ENCODE measurements at regions not wholly inside any gene's neighbourhood (a gene's known extent, or its start where the extent isn't known, plus 50 kb on each side); places are given as distances from the start of the nearest gene placed in this dataset.

- TF ChIP-seq CTCF (IDR thresholded peaks at IDR 0.05): no peak
- no peak for TF ChIP-seq POLR2A (IDR thresholded peaks at IDR 0.05)
- TF ChIP-seq POLR2AphosphoS5 (IDR thresholded peaks at IDR 0.05): no peak
- no peak for TF ChIP-seq EP300 (IDR thresholded peaks at IDR 0.05; ENCODE audit: low read depth)
- intact Hi-C loops (cut with DNase I; ENCODE audit: low total_unique reads) (no loop called here), in situ Hi-C loops (cut with MboI; ENCODE audit: low pct_ligation_motif_present in 1 of 4, low pct_unique_long_range_greater_than_20kb in 1 of 4, low sequenced_read_pairs in 3 of 4) (no loop called here)
- 19 to 22% methylated on average over 1 of the region's 1 CpG for WGBS, 2 donors (ENCODE audit: low coverage in 1 of 2)
- no peaks in the 10 kb centered on the region for H3K27me3 ChIP-seq
- no peak overlapping the region for H3K4me3 ChIP-seq
- no peaks in the 10 kb centered on the region for H3K36me3 ChIP-seq
- H3K27ac ChIP-seq: no peak overlapping the region
- H3K4me1 ChIP-seq: no peaks in the 10 kb centered on the region
- no peaks in the 10 kb centered on the region for H3K9me3 ChIP-seq
- DNase-seq: no peak
These were observed 346.5 kb upstream of the XYLT1 start for GRCh38 chr16:17817260-17817659.

GRCh38 chr16:17812771-17813170 is 342.0 kb upstream of the XYLT1 start:
- 89 to 100% methylated on average over 1 of the region's 1 CpG for WGBS, 2 donors (ENCODE audit: low coverage in 1 of 2)
- in situ Hi-C loops (cut with MboI; ENCODE audit: low pct_ligation_motif_present in 1 of 4, low pct_unique_long_range_greater_than_20kb in 1 of 4, low sequenced_read_pairs in 3 of 4): no loop called here

GRCh38 chr16:17804857-17805256 is 334.1 kb upstream of the XYLT1 start:
- in situ Hi-C loops (cut with MboI; ENCODE audit: low pct_ligation_motif_present in 1 of 4, low pct_unique_long_range_greater_than_20kb in 1 of 4, low sequenced_read_pairs in 3 of 4): no loop called here
- DNase-seq: no peak

More at GRCh38 chr16:17812771-17813170, 342.0 kb upstream of the XYLT1 start:
- Histone ChIP-seq H3K27me3 (no peaks in the 10 kb centered on the region), H3K27ac (no peak overlapping the region), H3K9me3 (no peaks in the 10 kb centered on the region), H3K4me1 (no peaks in the 10 kb centered on the region), H3K4me3 (no peak overlapping the region), H3K36me3 (no peaks in the 10 kb centered on the region)
- intact Hi-C loops (cut with DNase I; ENCODE audit: low total_unique reads): no loop called here
- DNase-seq: no peak
- TF ChIP-seq EP300 (IDR thresholded peaks at IDR 0.05; ENCODE audit: low read depth): no peak
- no peak for TF ChIP-seq POLR2A (IDR thresholded peaks at IDR 0.05)
- no peak for TF ChIP-seq CTCF (IDR thresholded peaks at IDR 0.05)
- no peak for TF ChIP-seq POLR2AphosphoS5 (IDR thresholded peaks at IDR 0.05)

GRCh38 chr16:17803625-17804410 is 333.1 kb upstream of the XYLT1 start:
- no peaks in the 10 kb centered on the region for H3K9me3 ChIP-seq
- H3K36me3 ChIP-seq: no peaks in the 10 kb centered on the region
- H3K27me3 ChIP-seq: no peaks in the 10 kb centered on the region
- no peak overlapping the region for H3K27ac ChIP-seq
- no peak overlapping the region for H3K4me3 ChIP-seq
- intact Hi-C loops (cut with DNase I; ENCODE audit: low total_unique reads) (no loop called here), in situ Hi-C loops (cut with MboI; ENCODE audit: low pct_ligation_motif_present in 1 of 4, low pct_unique_long_range_greater_than_20kb in 1 of 4, low sequenced_read_pairs in 3 of 4) (no loop called here)
- H3K4me1 ChIP-seq: no peaks in the 10 kb centered on the region
- 50 to 63% methylated on average over 5 of the region's 5 CpGs for WGBS, 2 donors (ENCODE audit: low coverage in 1 of 2)
- TF ChIP-seq POLR2AphosphoS5 (IDR thresholded peaks at IDR 0.05) (no peak), CTCF (IDR thresholded peaks at IDR 0.05) (no peak), POLR2A (IDR thresholded peaks at IDR 0.05) (no peak), EP300 (IDR thresholded peaks at IDR 0.05; ENCODE audit: low read depth) (no peak)
- DNase-seq: no peak

More at GRCh38 chr16:17804857-17805256, 334.1 kb upstream of the XYLT1 start:
- Histone ChIP-seq H3K27me3 (no peaks in the 10 kb centered on the region), H3K27ac (no peak overlapping the region), H3K36me3 (no peaks in the 10 kb centered on the region), H3K4me3 (no peak overlapping the region), H3K4me1 (no peaks in the 10 kb centered on the region), H3K9me3 (no peaks in the 10 kb centered on the region)
- intact Hi-C loops (cut with DNase I; ENCODE audit: low total_unique reads): no loop called here
- TF ChIP-seq POLR2AphosphoS5 (IDR thresholded peaks at IDR 0.05) (no peak), CTCF (IDR thresholded peaks at IDR 0.05) (no peak), EP300 (IDR thresholded peaks at IDR 0.05; ENCODE audit: low read depth) (no peak), POLR2A (IDR thresholded peaks at IDR 0.05) (no peak)
- 58 to 69% methylated on average over 7 to 8 of the region's 8 CpGs for WGBS, 2 donors (ENCODE audit: low coverage in 1 of 2)
